NCI-H82 treated with DMSO at 0.1 percent for 48 hours (cell line): ENCODE measurements at regions not wholly inside any gene's neighbourhood (a gene's known extent, or its start where the extent isn't known, plus 50 kb on each side); places are given as distances from the start of the nearest gene placed in this dataset.
"Not testable (repeated sequence)": the region's sequence is repeated elsewhere in the genome, so short reads cannot be mapped to it uniquely, and the experiment has no call there.

ENCODE experiments used
- DNase-seq: peaks from one replicate; lab custom pipeline; 2025; ENCODE audit not compliant: unreplicated experiment; lab: John Stamatoyannopoulos, UW

DNA sequence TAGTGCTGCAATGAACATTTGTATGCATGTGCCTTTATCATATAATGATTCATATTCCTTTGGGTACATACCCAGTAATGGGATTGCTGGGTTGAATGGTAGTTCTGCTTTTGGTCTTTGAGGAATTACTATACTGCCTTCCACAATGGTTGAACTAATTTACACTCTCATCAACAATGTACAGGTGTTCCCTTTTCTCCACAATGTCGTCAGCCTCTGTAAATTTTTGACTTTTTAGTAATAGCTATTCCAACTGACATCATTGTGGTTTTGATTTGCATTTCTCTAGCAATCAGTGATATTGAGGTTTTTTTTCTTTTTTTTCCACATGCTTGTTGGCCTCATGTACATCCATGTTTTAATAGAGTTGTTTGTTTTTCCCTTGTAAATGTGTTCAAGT, 2473.5 kb downstream of the PCDH9 start:
- no peak for DNase-seq

DNA sequence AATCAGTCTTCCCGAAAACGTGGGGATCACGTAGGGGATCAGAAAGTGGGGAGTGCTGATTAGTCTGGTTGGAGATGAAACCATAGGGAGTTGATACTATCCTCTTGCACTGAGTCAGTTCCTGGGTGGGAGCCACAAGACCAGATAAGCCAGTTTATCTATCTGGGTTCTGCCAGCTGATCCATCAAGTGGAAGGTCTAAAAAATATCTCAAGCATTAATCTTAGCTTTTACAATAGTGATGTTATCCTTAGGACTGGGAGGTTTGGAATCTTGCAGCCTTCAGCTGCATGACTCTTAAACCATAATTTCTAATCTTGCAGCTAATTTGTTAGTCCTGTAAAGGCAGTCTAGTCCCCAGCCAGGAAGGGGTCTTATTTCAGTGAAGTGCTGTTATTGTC, 2474.2 kb downstream of the PCDH9 start:
- DNase-seq: no peak

DNA sequence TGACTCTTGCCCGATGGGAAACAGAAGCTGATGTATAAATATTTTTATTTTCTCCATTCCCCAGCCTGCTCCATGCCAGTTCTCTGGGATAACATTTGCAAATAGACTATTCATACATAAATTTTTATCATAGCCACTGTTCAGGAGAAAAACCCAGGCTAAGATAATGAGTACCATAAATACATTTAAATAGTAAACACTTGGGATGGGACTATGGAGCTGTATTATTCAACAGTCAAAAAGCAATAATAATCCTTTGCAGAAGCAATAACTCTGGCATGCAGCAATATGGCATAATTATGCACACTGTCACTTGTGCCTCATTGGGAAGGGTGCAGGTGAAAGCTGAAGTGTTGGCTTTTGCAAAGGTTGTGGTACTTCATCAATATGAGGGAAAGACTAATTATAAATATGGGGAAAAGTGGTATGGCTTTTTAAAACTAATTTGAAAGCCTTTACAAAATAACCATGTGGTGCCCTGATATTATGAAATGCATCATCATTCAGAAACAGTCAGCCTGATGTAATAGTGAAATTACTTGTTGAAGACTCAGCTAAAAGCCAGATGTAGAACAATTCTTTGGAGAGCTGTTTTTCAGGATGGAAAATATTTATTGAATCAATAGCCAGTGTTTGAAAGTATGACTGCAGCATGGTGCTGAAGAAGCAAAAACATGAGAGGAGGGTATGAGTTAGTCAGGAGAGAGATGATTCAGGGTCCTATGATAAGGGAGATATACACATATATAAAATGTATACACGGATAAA, 2476.7 kb downstream of the PCDH9 start:
- no peak for DNase-seq

- DNase-seq: no peak
Measured at GRCh38 chr13:64749301-64749700, 2480.8 kb downstream of the PCDH9 start.

GRCh38 chr13:64746845-64747244, 2483.3 kb downstream of the PCDH9 start:
- no peak for DNase-seq

- DNase-seq: no peak
Measured at GRCh38 chr13:64740493-64740892, 2489.6 kb downstream of the PCDH9 start.

- no peak for DNase-seq
Measured at GRCh38 chr13:64725492-64725891, 2504.6 kb downstream of the PCDH9 start.

DNA sequence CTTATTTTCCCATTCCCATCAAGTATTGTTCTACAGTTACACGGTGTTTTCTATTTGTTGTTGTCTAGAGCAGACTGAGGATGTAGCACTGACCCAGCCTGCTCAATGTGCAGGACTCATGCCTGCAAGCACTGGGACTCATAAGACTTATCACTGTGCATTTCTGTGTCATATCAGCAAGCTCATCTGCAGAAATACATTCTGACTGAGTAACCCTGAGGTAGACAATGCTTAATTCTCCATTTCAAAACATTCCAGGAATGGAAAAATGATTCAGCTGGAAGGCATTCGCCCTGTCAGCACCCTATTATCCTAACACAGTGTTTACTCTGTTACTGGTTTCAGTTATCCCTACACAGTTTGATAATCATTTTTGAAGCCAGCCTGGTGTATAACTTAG, 2506.4 kb downstream of the PCDH9 start:
- DNase-seq: no peak

DNA sequence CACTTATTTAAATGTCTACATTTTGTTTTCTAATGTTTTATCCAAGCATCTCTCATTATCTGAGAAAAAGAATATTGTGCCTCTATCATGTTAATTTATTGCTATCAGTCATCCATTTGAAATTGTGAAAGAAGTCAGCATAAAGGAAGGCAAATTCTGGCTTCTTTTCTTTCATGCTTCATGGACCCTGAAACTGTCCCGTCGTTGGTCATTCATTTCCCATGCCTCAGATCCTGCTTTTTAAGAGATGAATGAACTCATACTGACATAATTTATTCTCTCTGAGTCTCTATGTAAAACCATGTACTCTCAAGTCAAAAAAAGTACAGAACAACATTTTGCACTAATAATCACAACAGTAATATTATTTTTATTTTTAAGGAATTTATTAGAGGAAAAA, 2512.0 kb downstream of the PCDH9 start:
- no peak for DNase-seq

DNA sequence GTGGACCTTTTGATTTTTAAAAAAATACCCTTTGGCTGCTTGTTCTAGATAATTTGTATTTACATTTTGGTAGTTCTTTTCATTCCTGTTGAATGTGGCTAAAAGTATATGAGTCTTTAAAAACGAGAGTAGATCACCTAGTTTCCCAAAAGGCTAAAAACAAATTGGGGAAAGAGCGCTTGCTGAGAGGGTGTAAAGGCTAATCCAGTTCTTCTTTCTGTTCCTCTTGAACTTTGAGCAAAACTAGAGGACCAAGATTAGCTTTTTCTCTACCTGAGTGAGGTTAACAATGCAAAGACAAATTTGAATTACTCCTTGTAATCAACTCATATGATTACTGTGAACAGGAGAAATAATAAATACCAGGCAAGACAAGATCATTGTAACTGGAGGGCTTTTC, 2513.2 kb downstream of the PCDH9 start:
- DNase-seq: no peak

GRCh38 chr13:64709079-64709478, 2521.1 kb downstream of the PCDH9 start:
- peak; percentile 96 for DNase-seq

- DNase-seq: no peak
Measured at GRCh38 chr13:64704121-64704649, 2526.0 kb downstream of the PCDH9 start.

DNA sequence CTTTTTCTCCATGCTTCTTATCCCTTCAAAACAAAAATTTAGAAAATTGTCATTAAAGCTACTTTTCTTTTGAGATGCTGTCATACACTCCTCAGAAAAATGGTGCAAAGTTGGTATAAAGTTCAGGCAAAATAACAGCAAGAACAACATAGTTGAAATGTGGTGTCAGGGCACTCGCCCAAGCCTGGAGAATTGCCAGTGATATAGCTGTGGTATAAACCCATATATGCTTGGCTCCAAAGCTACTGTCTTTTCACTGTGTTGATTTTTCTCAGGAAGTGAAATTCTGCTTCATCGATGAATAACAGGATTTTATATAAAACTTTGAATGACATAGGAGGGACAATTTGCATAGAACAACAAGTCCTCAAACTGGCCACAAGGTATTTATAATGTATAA, 2532.9 kb downstream of the PCDH9 start:
- DNase-seq: no peak

DNA sequence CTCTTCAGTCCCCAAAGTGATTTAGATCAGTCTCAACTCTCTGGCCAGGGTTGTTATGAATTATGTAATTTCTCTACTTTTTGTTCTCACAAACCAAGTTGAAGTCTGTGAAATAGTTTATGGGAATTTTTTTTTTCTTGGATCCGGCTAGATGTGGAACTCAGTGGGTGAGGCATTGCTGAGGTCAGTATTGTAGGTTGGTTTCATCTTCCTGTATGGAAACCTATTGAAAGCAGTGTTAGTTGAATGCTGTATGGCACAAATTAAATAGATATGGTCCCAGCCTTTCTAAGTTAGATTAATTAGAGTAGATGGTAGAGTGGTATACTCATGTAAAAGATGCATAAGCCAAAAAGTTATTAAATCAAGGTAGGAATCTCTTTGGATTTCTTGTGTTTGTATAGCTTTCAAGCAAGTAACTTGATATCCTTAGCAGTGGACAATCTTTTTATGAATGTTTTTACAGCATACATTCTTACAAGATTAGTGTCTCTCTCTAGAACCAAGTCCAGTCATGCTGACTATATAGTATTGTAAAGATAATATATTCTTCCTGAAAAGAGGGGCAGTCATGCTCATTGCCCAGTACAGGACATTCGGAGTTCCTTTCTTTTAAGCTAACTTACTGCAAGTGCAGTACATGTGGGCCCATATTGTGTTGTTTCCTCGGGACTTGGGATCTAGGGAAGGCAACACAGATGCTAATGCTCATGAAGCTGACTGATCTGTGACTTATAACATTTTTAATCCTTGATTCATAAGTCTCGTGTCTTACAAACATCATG, 2541.1 kb downstream of the PCDH9 start:
- DNase-seq: no peak

- not testable (repeated sequence) for DNase-seq
Measured at GRCh38 chr13:64686536-64686935, 2543.6 kb downstream of the PCDH9 start.

DNA sequence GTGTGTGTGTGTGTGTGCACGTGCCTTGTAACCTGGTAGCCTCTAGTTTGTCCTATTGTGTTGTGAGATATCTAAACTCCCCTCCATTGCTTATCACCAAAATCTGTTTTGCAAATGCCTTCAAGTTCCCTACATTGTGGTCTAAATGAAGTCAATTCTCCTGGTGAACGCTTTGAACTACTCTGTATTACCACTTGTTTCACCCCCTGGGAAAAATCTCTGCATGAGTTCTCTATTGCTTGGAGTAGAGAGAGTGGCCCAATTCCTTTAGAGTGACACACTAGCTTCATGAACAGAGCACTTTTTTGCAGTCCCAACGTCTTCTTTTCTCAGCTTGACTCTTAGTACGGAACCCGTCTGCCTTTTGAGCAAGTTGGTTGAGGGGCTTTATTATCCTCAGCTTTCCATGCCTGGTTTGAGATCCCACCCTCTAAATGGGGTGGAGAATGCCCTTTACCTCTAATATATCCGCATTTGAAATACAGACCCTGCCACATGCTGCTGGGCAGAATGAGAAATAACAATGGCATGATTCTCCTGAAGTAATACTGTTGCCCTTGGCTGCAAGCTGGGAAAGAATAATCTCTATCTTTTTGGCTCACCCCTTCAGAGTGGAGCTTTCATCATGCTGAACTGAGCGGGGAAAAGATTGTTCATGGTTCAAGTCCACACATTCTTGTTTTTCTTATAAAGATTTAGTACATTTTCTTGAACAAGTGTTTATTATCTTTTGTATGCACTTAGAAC, 2545.3 kb downstream of the PCDH9 start:
- DNase-seq: no peak

- no peak for DNase-seq
Measured at GRCh38 chr13:64684108-64684507, 2546.0 kb downstream of the PCDH9 start.

DNA sequence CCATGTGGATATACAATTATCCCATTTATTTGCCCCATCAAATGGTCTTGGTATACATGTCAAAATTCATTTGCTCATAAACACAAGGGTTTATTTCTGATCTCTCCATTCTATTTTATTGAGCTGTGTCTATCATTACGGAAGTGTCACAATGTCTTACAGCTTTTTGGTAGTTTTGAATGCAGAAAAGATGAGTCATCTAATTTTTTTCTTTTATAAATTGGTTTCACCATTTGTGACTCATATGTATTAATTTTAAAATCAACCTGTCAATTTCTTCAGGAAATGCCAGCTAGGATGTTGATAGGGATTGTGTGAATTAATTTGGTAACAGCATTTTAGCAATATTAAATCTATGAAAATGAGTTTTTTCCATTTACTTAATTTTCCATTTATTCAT, 2549.4 kb downstream of the PCDH9 start:
- no peak for DNase-seq

DNA sequence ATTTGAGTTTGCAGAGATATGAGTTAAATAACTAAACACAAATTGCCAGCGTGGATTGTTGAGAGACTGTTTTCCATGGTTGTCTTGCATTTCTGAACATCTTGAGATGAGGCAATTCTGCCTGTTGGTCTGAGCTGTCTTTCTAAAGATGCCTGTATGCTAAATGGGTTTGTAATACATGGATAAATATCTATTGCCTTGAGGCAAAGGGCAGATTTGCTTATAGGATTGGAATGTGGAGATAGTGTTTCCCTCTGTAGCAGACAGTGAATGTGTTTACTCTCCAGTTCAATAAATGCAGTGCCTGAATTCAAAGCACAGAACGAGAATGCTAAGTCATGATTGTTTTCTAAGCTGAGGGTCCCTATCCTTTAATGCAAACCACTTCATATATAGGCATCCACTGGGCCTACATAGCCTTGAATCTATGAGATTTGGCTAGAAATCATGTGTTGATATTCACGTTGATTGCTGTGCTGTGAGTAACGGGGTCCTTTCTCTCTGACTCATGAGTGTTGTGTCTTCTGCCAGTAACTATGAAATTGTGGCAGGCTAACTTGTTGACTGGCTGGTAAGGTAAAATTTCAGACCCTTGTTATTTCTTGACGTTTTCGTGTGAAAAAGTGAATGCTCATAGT, 2554.8 kb downstream of the PCDH9 start:
- no peak for DNase-seq

GRCh38 chr13:64674126-64674525, 2556.0 kb downstream of the PCDH9 start:
- no peak for DNase-seq

DNA sequence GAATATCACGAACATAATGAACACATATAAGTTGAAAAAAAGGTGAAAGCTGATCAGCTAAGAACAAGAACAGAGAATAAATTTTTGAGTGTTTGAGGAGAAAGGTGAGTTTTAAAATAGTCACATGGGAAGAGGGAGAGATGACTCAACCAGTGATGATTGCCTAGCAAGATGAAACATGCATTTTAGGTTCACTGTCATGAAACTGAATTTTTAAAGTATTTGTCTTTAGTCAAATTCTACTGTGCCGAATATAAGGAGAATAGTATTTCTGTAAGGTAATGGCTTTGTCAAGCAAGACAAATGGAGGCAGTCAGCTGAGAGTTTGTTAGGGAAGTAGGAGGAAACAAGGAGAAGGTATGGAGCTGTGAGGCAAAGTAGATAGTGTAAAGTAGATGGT, 2557.4 kb downstream of the PCDH9 start:
- no peak for DNase-seq
